MCF 10A (cell line): ENCODE measurements at regions not wholly inside any gene's neighbourhood (a gene's known extent, or its start where the extent isn't known, plus 50 kb on each side); places are given as distances from the start of the nearest gene placed in this dataset.

Experiments used
- BruUV-seq: library from RNA; stranded (reverse); fragments of 400-500 nt; replicated peaks from 2 replicates; lab custom pipeline; 2021; lab: Mats Ljungman, UMichigan
- CTCF ChIA-PET: fragments of 300-600 bp; sonication (Branson Sonifier 250); formaldehyde crosslinking; extraction: SDS; loops from one replicate; lab custom pipeline; 2021; ENCODE audit warnings: antibody characterized with exemption, inconsistent platforms; lab: Yijun Ruan, JAX
- POLR2A ChIA-PET: fragments of 300-600, 350-650 bp; sonication (Branson Sonifier 250); formaldehyde crosslinking; extraction: SDS; loops from one replicate; lab custom pipeline; 2020; ENCODE audit warnings: antibody characterized with exemption, inconsistent platforms; lab: Yijun Ruan, JAX
- DNase-seq: peaks from one replicate; pipeline ENCODE4 v3.0.0-alpha.2; 2018; ENCODE audit not compliant: unreplicated experiment
- H3K27ac Mint-ChIP-seq: one replicate; pipeline ENCODE4 v1.8.0; 2022; ENCODE audit warnings: mild to moderate bottlenecking, low read depth, mixed read lengths; ENCODE audit not compliant: unreplicated experiment
- H3K27me3 Mint-ChIP-seq: one replicate; pipeline ENCODE4 v1.8.0; 2022; ENCODE audit warnings: mixed read lengths; ENCODE audit not compliant: insufficient read depth, unreplicated experiment
- H3K36me3 Mint-ChIP-seq: one replicate; pipeline ENCODE4 v1.8.0; 2022; ENCODE audit warnings: mild to moderate bottlenecking, moderate library complexity, mixed read lengths; ENCODE audit not compliant: insufficient read depth, unreplicated experiment
- H3K4me1 Mint-ChIP-seq: one replicate; pipeline ENCODE4 v1.8.0; 2022; ENCODE audit warnings: mixed read lengths; ENCODE audit not compliant: insufficient read depth, unreplicated experiment
- H3K4me3 Mint-ChIP-seq: one replicate; pipeline ENCODE4 v1.8.0; 2022; ENCODE audit warnings: mild to moderate bottlenecking, moderate library complexity, mixed read lengths; ENCODE audit not compliant: unreplicated experiment
- H3K9me3 Mint-ChIP-seq: one replicate; pipeline ENCODE4 v1.8.0; 2022; ENCODE audit warnings: mixed read lengths; ENCODE audit not compliant: unreplicated experiment
- intact Hi-C: fragments of 100-400 bp; cut with micrococcal nuclease; formaldehyde crosslinking; loops from 2 replicates; pipeline ENCODE4 v1.14.1; 2022
- TF ChIP-seq, protein P1 (sequence below): fragments of 200-600 bp; IDR thresholded peaks from one replicate; pipeline ENCODE4 v1.8.0; 2022; ENCODE audit warnings: antibody characterized with exemption, mild to moderate bottlenecking; ENCODE audit not compliant: unreplicated experiment

DNA sequence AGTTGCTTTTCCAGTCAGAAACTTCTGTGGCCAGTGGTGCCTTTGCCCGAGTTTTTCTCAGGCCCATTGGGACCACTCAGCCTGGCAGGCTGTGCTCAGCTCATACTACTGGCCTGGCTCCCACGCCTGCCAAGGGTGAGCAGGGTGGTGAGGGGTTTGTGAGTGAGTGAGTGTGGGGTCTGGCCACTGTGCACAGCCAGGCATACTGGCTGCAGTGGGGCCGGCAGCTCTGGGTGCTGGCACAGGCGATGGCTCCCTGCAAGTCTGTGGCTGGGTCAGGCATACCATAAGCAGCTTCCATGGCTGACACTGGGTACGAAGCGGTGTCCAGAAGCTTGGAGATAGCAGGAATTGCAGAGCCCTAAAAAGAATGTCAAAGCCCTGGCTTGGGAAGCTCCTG is 161.0 kb downstream of the SLITRK6 start:
- H3K27ac Mint-ChIP-seq = no peak overlapping the region
- intact Hi-C loops = no loop called here
- POLR2A ChIA-PET = no interaction called here
- no peaks in the 10 kb centered on the region for H3K27me3 Mint-ChIP-seq
- H3K4me3 Mint-ChIP-seq = no peak overlapping the region
- H3K4me1 Mint-ChIP-seq = no peaks in the 10 kb centered on the region
- TF ChIP-seq, protein P1, sequence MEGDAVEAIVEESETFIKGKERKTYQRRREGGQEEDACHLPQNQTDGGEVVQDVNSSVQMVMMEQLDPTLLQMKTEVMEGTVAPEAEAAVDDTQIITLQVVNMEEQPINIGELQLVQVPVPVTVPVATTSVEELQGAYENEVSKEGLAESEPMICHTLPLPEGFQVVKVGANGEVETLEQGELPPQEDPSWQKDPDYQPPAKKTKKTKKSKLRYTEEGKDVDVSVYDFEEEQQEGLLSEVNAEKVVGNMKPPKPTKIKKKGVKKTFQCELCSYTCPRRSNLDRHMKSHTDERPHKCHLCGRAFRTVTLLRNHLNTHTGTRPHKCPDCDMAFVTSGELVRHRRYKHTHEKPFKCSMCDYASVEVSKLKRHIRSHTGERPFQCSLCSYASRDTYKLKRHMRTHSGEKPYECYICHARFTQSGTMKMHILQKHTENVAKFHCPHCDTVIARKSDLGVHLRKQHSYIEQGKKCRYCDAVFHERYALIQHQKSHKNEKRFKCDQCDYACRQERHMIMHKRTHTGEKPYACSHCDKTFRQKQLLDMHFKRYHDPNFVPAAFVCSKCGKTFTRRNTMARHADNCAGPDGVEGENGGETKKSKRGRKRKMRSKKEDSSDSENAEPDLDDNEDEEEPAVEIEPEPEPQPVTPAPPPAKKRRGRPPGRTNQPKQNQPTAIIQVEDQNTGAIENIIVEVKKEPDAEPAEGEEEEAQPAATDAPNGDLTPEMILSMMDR = no peak
- H3K9me3 Mint-ChIP-seq = peaks cover 15% of the 10 kb centered on the region
- H3K36me3 Mint-ChIP-seq = no peaks in the 10 kb centered on the region
- no TSS peak for BruUV-seq
- no peak for DNase-seq
- CTCF ChIA-PET = interaction anchor here (0.7 kb wide), 1 partner anchor 36 kb away, joined by 3 read pairs; no protein-coding TSS in a partner anchor

- Mint-ChIP-seq H3K27ac (no peak overlapping the region), H3K4me1 (no peaks in the 10 kb centered on the region), H3K27me3 (no peaks in the 10 kb centered on the region), H3K4me3 (no peak overlapping the region), H3K36me3 (no peaks in the 10 kb centered on the region), H3K9me3 (no peaks in the 10 kb centered on the region)
- intact Hi-C loops = no loop called here
- DNase-seq = no peak
- TF ChIP-seq, protein P1 = no peak
- no TSS peak for BruUV-seq
- ChIA-PET CTCF (no interaction called here), POLR2A (no interaction called here)
Observed at GRCh38 chr13:85632526-85633195, 166.6 kb downstream of the SLITRK6 start.

DNA sequence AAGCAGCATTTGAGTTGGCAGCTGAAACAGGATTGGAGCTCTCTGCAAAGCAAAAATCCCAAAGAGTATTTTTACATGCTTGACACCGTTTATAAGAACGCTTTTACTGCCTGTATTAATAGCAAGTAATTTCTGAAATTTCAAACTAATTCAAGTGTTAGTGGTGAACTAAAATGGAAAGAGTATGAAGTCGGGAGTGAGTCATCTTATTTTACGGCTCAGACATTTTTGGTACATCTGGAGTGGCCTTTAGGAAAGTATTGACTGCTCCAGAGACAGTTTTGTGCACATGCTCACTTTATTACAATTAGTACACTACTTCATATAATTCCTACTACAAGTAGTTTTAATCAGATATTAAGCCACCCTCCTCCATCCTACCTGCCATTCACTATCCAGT is 167.4 kb downstream of the SLITRK6 start:
- TF ChIP-seq, protein P1 = no peak
- Mint-ChIP-seq H3K27ac (no peak overlapping the region), H3K36me3 (no peaks in the 10 kb centered on the region), H3K9me3 (no peaks in the 10 kb centered on the region), H3K27me3 (no peaks in the 10 kb centered on the region), H3K4me3 (no peak overlapping the region), H3K4me1 (no peaks in the 10 kb centered on the region)
- CTCF ChIA-PET = no interaction called here
- BruUV-seq = no TSS peak
- intact Hi-C loops = no loop called here
- POLR2A ChIA-PET = no interaction called here
- no peak for DNase-seq

GRCh38 chr13:85626603-85627002 is 172.6 kb downstream of the SLITRK6 start:
- DNase-seq = no peak
- no peaks in the 10 kb centered on the region for H3K4me1 Mint-ChIP-seq
- H3K27me3 Mint-ChIP-seq = no peaks in the 10 kb centered on the region
- no peak overlapping the region for H3K27ac Mint-ChIP-seq
- H3K9me3 Mint-ChIP-seq = peaks cover 7% of the 10 kb centered on the region
- ChIA-PET POLR2A (no interaction called here), CTCF (no interaction called here)
- intact Hi-C loops = no loop called here
- no peaks in the 10 kb centered on the region for H3K36me3 Mint-ChIP-seq
- BruUV-seq = no TSS peak
- TF ChIP-seq, protein P1 = no peak
- H3K4me3 Mint-ChIP-seq = no peak overlapping the region
